ENCODE measurements at regions not wholly inside any gene's neighbourhood (a gene's known extent, or its start where the extent isn't known, plus 50 kb on each side); places are given as distances from the start of the nearest gene placed in this dataset.
"Not testable (repeated sequence)": the region's sequence is repeated elsewhere in the genome, so short reads cannot be mapped to it uniquely, and the experiment has no call there.

GRCh38 chr13:65603160-65603559 lies 1627.0 kb downstream of the PCDH9 start:
- DNase-seq: no peak

GRCh38 chr13:65601855-65602254 lies 1628.3 kb downstream of the PCDH9 start:
- DNase-seq: no peak

GRCh38 chr13:65600702-65601101 lies 1629.4 kb downstream of the PCDH9 start:
- DNase-seq: no peak

GRCh38 chr13:65597839-65598818 lies 1632.0 kb downstream of the PCDH9 start:
- DNase-seq: no peak

- no peak for DNase-seq
Measured at GRCh38 chr13:65595916-65596315, 1634.2 kb downstream of the PCDH9 start.

GRCh38 chr13:65594298-65594781 lies 1635.8 kb downstream of the PCDH9 start:
- no peak for DNase-seq

- no peak for DNase-seq
Measured at GRCh38 chr13:65593298-65593874, 1636.8 kb downstream of the PCDH9 start.

GRCh38 chr13:65592731-65593130 lies 1637.4 kb downstream of the PCDH9 start:
- DNase-seq: no peak

- DNase-seq: no peak
Measured at GRCh38 chr13:65585346-65585745, 1644.8 kb downstream of the PCDH9 start.

GRCh38 chr13:65584126-65584525 lies 1646.0 kb downstream of the PCDH9 start:
- no peak for DNase-seq

GRCh38 chr13:65582160-65582559 lies 1648.0 kb downstream of the PCDH9 start:
- no peak for DNase-seq

GRCh38 chr13:65564561-65564960 lies 1665.6 kb downstream of the PCDH9 start:
- DNase-seq: not testable (repeated sequence)

- no peak for DNase-seq
Measured at GRCh38 chr13:65562305-65562704, 1667.8 kb downstream of the PCDH9 start.

GRCh38 chr13:65560936-65561335 lies 1669.2 kb downstream of the PCDH9 start:
- no peak for DNase-seq

GRCh38 chr13:65555962-65556361 lies 1674.2 kb downstream of the PCDH9 start:
- DNase-seq: no peak

GRCh38 chr13:65553096-65553727 lies 1676.9 kb downstream of the PCDH9 start:
- no peak for DNase-seq

- DNase-seq: no peak
Measured at GRCh38 chr13:65551208-65551607, 1678.9 kb downstream of the PCDH9 start.

- no peak for DNase-seq
Measured at GRCh38 chr13:65540175-65540574, 1690.0 kb downstream of the PCDH9 start.

GRCh38 chr13:65535370-65535769 lies 1694.8 kb downstream of the PCDH9 start:
- DNase-seq: no peak

- DNase-seq: no peak
Measured at GRCh38 chr13:65532231-65532630, 1697.9 kb downstream of the PCDH9 start.

GRCh38 chr13:65530688-65531087 lies 1699.4 kb downstream of the PCDH9 start:
- DNase-seq: no peak

GRCh38 chr13:65529541-65529940 lies 1700.6 kb downstream of the PCDH9 start:
- DNase-seq: no peak

Data from amygdala (tissue), 56 donors.